Gastroesophageal sphincter (tissue), 4 donors: ENCODE measurements at regions not wholly inside any gene's neighbourhood (a gene's known extent, or its start where the extent isn't known, plus 50 kb on each side); places are given as distances from the start of the nearest gene placed in this dataset.

Experiments
- ATAC-seq: fragments of 150-250 bp; one replicate; pipeline ENCODE4 v1.9.1; 2016; ENCODE audit warnings: mild to moderate bottlenecking, moderate library complexity
- H3K27ac ChIP-seq, 4 donors: fragments of 200-600 bp; sonication (generic) in 3 of 4; 1 replicate in 3 of 4; 2 replicates in 1 of 4; pipeline ENCODE4 v1.5.1; 2016 to 2019
- H3K27me3 ChIP-seq: fragments of 200-600 bp; sonication (generic); one replicate; pipeline ENCODE4 v1.5.1; 2019
- H3K36me3 ChIP-seq, 2 donors: fragments of 200-600 bp; sonication (generic); one replicate each; pipeline ENCODE4 v1.5.1; 2019; ENCODE audit warnings: control low read depth in 1 of 2
- H3K4me1 ChIP-seq, 3 donors: fragments of 200-600 bp; sonication (generic); 1 replicate in 2 of 3; 2 replicates in 1 of 3; pipeline ENCODE4 v1.5.1; 2016 to 2019; ENCODE audit warnings: control low read depth in 2 of 3
- H3K4me3 ChIP-seq, 2 donors: fragments of 200-600 bp; sonication (generic); one replicate each; pipeline ENCODE4 v1.5.1; 2019; ENCODE audit warnings: mild to moderate bottlenecking in 1 of 2, moderate library complexity in 1 of 2
- H3K9me3 ChIP-seq, 3 donors: fragments of 200-600 bp; sonication (generic); one replicate each; pipeline ENCODE4 v1.5.1; 2017 to 2019; ENCODE audit warnings: control low read depth in 2 of 3
- EP300 ChIP-seq: sonication (generic); formaldehyde crosslinking; IDR thresholded peaks from one replicate; pipeline ENCODE4 v1.6.1; 2017; ENCODE audit warnings: antibody characterized with exemption, mild to moderate bottlenecking
- POLR2A ChIP-seq, 2 donors: fragments of 450-650 bp; IDR thresholded peaks; one replicate each; pipeline ENCODE4 v1.6.1; 2017; ENCODE audit warnings: antibody characterized with exemption in 2 of 2, mild to moderate bottlenecking in 2 of 2, moderate library complexity in 1 of 2
- POLR2AphosphoS5 ChIP-seq: sonication (generic); formaldehyde crosslinking; IDR thresholded peaks from one replicate; pipeline ENCODE4 v1.6.1; 2017; ENCODE audit warnings: antibody characterized with exemption
- WGBS, 2 donors: methylation state at CpG; one replicate each; pipeline ENCODE4 v1.1.5; 2018; ENCODE audit warnings: low coverage in 1 of 2; 5-methylcytosine and 5-hydroxymethylcytosine counted together
- TF ChIP-seq, protein P1 (sequence below), 4 experiments: fragments of 200-600 bp in 2 of 4; fragments of 450-650 bp in 2 of 4; sonication (generic) in 1 of 4; IDR thresholded peaks; one replicate each; pipeline ENCODE4 v1.5.1; 2017 to 2019; ENCODE audit warnings: antibody characterized with exemption in 4 of 4, mild to moderate bottlenecking in 2 of 4, moderate library complexity in 2 of 4

GRCh38 chr4:62194342-62194741 lies 994.2 kb downstream of the ADGRL3 start:
- ATAC-seq, result no peak
- no peak for TF ChIP-seq POLR2A (IDR thresholded peaks at IDR 0.05)
- TF ChIP-seq, protein P1, sequence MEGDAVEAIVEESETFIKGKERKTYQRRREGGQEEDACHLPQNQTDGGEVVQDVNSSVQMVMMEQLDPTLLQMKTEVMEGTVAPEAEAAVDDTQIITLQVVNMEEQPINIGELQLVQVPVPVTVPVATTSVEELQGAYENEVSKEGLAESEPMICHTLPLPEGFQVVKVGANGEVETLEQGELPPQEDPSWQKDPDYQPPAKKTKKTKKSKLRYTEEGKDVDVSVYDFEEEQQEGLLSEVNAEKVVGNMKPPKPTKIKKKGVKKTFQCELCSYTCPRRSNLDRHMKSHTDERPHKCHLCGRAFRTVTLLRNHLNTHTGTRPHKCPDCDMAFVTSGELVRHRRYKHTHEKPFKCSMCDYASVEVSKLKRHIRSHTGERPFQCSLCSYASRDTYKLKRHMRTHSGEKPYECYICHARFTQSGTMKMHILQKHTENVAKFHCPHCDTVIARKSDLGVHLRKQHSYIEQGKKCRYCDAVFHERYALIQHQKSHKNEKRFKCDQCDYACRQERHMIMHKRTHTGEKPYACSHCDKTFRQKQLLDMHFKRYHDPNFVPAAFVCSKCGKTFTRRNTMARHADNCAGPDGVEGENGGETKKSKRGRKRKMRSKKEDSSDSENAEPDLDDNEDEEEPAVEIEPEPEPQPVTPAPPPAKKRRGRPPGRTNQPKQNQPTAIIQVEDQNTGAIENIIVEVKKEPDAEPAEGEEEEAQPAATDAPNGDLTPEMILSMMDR (IDR thresholded peaks at IDR 0.05), result no peak
- no peak for TF ChIP-seq POLR2AphosphoS5
- no peak for TF ChIP-seq EP300
- no peaks in the 10 kb centered on the region for H3K4me1 ChIP-seq
- H3K4me3 ChIP-seq, result no peak overlapping the region
- no peak overlapping the region for H3K27ac ChIP-seq
- H3K27me3 ChIP-seq, result no peaks in the 10 kb centered on the region
- H3K36me3 ChIP-seq, result no peaks in the 10 kb centered on the region
- no peaks in the 10 kb centered on the region for H3K9me3 ChIP-seq
- 80 to 89% methylated on average over 2 of the region's 2 CpGs for WGBS, 2 donors

DNA sequence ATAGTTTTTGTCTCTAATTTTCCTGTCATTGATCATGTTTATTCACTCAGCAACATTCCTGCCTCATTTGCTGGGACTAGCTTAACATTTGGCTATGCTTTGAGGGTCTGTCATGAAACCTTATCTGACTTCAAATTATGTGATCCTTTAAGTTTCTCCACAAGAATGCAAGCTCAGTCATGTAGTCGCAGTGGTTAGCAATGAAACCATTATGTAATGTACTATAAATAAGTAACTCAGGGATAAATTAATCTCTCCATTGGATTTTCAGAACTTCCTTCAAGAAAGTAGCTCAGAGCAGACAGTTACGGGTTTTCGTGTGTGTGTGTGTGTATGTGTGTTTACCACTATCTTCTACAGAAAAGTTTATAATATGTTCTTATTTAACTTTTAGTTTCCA lies 993.6 kb downstream of the ADGRL3 start:
- H3K4me3 ChIP-seq, result no peak overlapping the region
- WGBS, 2 donors, result 48 to 63% methylated on average over 3 of the region's 3 CpGs
- TF ChIP-seq POLR2AphosphoS5 (no peak), POLR2A (IDR thresholded peaks at IDR 0.05) (no peak), EP300 (no peak)
- TF ChIP-seq, protein P1 (IDR thresholded peaks at IDR 0.05), result no peak
- H3K9me3 ChIP-seq, result no peaks in the 10 kb centered on the region
- no peaks in the 10 kb centered on the region for H3K4me1 ChIP-seq
- no peaks in the 10 kb centered on the region for H3K36me3 ChIP-seq
- no peak overlapping the region for H3K27ac ChIP-seq
- no peaks in the 10 kb centered on the region for H3K27me3 ChIP-seq
- no peak for ATAC-seq

DNA sequence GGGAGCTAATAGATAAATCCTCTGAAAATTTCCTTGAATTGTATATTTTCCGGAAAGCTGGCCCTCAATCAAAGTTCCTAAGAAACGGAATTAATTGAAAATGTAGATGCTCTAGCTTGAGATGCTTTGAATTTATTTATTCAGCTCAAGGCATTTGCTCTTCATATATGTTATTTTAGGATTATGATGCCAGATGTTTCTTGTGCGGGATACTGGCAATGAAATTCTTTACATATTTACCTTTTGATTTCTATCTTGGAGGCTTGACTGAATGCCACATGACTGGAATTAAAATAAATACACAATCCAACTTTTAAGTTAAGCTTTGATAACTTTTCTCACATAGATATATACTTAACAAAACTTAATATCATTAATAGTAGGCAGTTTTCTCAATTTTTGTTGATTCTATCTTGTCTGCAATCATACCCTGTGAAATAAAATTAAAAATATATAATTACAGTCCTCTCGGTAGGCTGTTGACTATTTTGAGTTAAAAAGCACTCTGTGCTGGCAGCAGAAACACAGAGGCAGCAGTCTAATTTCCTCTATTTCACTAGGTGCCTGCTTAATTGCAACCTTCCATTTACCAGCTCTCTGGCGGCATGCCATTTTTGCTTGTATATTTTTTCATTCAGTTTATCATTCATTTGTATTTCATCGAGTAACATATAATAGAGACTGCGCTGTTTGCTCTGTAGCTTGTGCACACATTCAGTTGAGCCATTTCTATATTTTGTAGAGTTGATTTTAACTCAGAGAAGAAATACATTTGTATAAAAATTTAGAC lies 991.5 kb downstream of the ADGRL3 start:
- no peak overlapping the region for H3K27ac ChIP-seq
- ATAC-seq, result no peak
- no peaks in the 10 kb centered on the region for H3K36me3 ChIP-seq
- H3K27me3 ChIP-seq, result no peaks in the 10 kb centered on the region
- no peaks in the 10 kb centered on the region for H3K4me1 ChIP-seq
- H3K9me3 ChIP-seq, result no peaks in the 10 kb centered on the region
- WGBS, 2 donors, result 58 to 68% methylated on average over 7 of the region's 7 CpGs
- TF ChIP-seq, protein P1 (IDR thresholded peaks at IDR 0.05), result no peak
- TF ChIP-seq POLR2AphosphoS5, result no peak
- no peak for TF ChIP-seq POLR2A (IDR thresholded peaks at IDR 0.05)
- no peak for TF ChIP-seq EP300
- H3K4me3 ChIP-seq, result no peak overlapping the region

DNA sequence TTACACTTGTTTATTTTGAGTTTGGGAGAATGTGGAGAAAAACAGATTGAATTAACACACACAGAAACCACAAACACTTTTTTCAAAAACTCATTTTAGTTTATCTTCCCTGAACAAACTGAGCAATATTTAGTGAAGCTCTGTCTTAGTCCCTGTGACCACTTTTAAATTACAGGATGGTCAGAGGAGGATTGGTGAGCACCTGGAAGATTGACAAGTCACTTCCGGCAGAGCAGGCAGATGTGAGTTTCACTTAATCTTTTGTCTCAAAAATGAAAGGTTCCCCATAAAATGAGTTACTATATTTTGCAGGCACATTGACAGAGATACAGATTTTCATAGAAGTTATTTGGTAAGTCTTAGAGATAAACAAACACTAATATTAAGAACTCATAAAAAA lies 970.1 kb downstream of the ADGRL3 start:
- TF ChIP-seq, protein P1 (IDR thresholded peaks at IDR 0.05), result no peak
- TF ChIP-seq EP300 (no peak), POLR2A (IDR thresholded peaks at IDR 0.05) (no peak), POLR2AphosphoS5 (no peak)
- 89 to 90% methylated on average over 1 of the region's 1 CpG for WGBS, 2 donors
- Histone ChIP-seq H3K27me3 (no peaks in the 10 kb centered on the region), H3K27ac (no peak overlapping the region), H3K36me3 (no peaks in the 10 kb centered on the region), H3K4me1 (no peaks in the 10 kb centered on the region), H3K9me3 (no peaks in the 10 kb centered on the region), H3K4me3 (no peak overlapping the region)
- ATAC-seq, result no peak

DNA sequence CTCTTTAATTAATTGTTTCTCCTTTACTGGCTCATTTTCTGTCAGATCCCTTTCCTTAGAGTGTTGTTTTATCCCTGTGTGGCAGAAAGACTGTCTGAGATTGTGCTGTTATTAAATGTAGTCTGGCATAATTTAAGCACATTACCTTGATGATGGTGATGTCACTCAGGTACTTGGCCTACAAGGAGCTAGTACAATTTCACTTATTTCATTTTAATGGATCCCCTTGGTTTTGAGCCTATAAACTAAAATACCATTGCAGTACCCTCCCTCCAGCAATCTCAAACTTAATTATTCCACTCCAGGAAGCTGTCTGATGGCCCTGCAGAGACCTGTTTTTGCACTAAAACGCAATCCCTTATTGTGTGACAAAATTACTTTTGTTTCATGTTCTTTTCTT lies 968.6 kb downstream of the ADGRL3 start:
- 73 to 79% methylated on average over 1 of the region's 1 CpG for WGBS, 2 donors
- no peaks in the 10 kb centered on the region for H3K36me3 ChIP-seq
- no peak overlapping the region for H3K4me3 ChIP-seq
- no peaks in the 10 kb centered on the region for H3K27me3 ChIP-seq
- no peaks in the 10 kb centered on the region for H3K9me3 ChIP-seq
- ATAC-seq, result no peak
- H3K27ac ChIP-seq, result no peak overlapping the region
- H3K4me1 ChIP-seq, result no peaks in the 10 kb centered on the region
- TF ChIP-seq POLR2AphosphoS5 (no peak), EP300 (no peak), POLR2A (IDR thresholded peaks at IDR 0.05) (no peak)
- TF ChIP-seq, protein P1 (IDR thresholded peaks at IDR 0.05), result no peak
